Jurkat, Clone E6-1 (cell line): ENCODE measurements at regions not wholly inside any gene's neighbourhood (a gene's known extent, or its start where the extent isn't known, plus 50 kb on each side); places are given as distances from the start of the nearest gene placed in this dataset.

Experiments used
- DNase-seq: peaks from one replicate; pipeline ENCODE4 v3.0.0-alpha.2; 2011; ENCODE audit warnings: low read depth, low spot score
- H3K4me3 ChIP-seq: 2 replicates; pipeline ENCODE4 v1.5.1; 2011; ENCODE audit warnings: mild to moderate bottlenecking, low read length, control low read depth, moderate library complexity

- no peak overlapping the region for H3K4me3 ChIP-seq
- DNase-seq: no peak
These were observed 260.1 kb downstream of the TUSC7 start for GRCh38 chr3:116969646-116970045.

- no peak for DNase-seq
- H3K4me3 ChIP-seq: no peak overlapping the region
These were observed 262.0 kb downstream of the TUSC7 start for GRCh38 chr3:116971531-116971930.

- no peak for DNase-seq
These were observed 265.1 kb downstream of the TUSC7 start for GRCh38 chr3:116974702-116975101.

GRCh38 chr3:116977441-116977840 is 267.9 kb downstream of the TUSC7 start:
- H3K4me3 ChIP-seq: no peak overlapping the region
- no peak for DNase-seq

More at GRCh38 chr3:116974702-116975101, 265.1 kb downstream of the TUSC7 start:
- H3K4me3 ChIP-seq: no peak overlapping the region

- no peak for DNase-seq
- H3K4me3 ChIP-seq: no peak overlapping the region
These were observed 270.5 kb downstream of the TUSC7 start for GRCh38 chr3:116980099-116980498.

GRCh38 chr3:116981089-116981488 is 271.5 kb downstream of the TUSC7 start:
- DNase-seq: no peak
- H3K4me3 ChIP-seq: no peak overlapping the region

- no peak overlapping the region for H3K4me3 ChIP-seq
These were observed 274.7 kb downstream of the TUSC7 start for GRCh38 chr3:116984301-116984700.

GRCh38 chr3:116994351-116994879 is 284.8 kb downstream of the TUSC7 start:
- DNase-seq: no peak

More at GRCh38 chr3:116984301-116984700, 274.7 kb downstream of the TUSC7 start:
- no peak for DNase-seq

GRCh38 chr3:117003501-117003900 is 293.9 kb downstream of the TUSC7 start:
- no peak overlapping the region for H3K4me3 ChIP-seq
- DNase-seq: no peak

More at GRCh38 chr3:116994351-116994879, 284.8 kb downstream of the TUSC7 start:
- H3K4me3 ChIP-seq: no peak overlapping the region

GRCh38 chr3:117005274-117005673 is 295.7 kb downstream of the TUSC7 start:
- H3K4me3 ChIP-seq: no peak overlapping the region
- DNase-seq: no peak

- DNase-seq: no peak
- no peak overlapping the region for H3K4me3 ChIP-seq
These were observed 296.4 kb downstream of the TUSC7 start for GRCh38 chr3:117005911-117006522.

- no peak overlapping the region for H3K4me3 ChIP-seq
- no peak for DNase-seq
These were observed 300.7 kb downstream of the TUSC7 start for GRCh38 chr3:117010318-117010717.

- H3K4me3 ChIP-seq: no peak overlapping the region
- DNase-seq: no peak
These were observed 302.2 kb downstream of the TUSC7 start for GRCh38 chr3:117011687-117012250.

- no peak overlapping the region for H3K4me3 ChIP-seq
These were observed 306.8 kb downstream of the TUSC7 start for GRCh38 chr3:117016378-117016777.

GRCh38 chr3:117017135-117017894 is 307.7 kb downstream of the TUSC7 start:
- DNase-seq: no peak
- H3K4me3 ChIP-seq: no peak overlapping the region

More at GRCh38 chr3:117016378-117016777, 306.8 kb downstream of the TUSC7 start:
- DNase-seq: no peak

GRCh38 chr3:117018655-117019054 is 309.1 kb downstream of the TUSC7 start:
- DNase-seq: no peak
- H3K4me3 ChIP-seq: no peak overlapping the region

- H3K4me3 ChIP-seq: no peak overlapping the region
- DNase-seq: peak; percentile 42
These were observed 309.6 kb downstream of the TUSC7 start for GRCh38 chr3:117019082-117019713.

GRCh38 chr3:117026401-117026800 is 316.8 kb downstream of the TUSC7 start:
- no peak for DNase-seq
- no peak overlapping the region for H3K4me3 ChIP-seq

- no peak for DNase-seq
- no peak overlapping the region for H3K4me3 ChIP-seq
These were observed 326.2 kb downstream of the TUSC7 start for GRCh38 chr3:117035745-117036144.
